Ovary (tissue), 3 donors: ENCODE measurements at regions not wholly inside any gene's neighbourhood (a gene's known extent, or its start where the extent isn't known, plus 50 kb on each side); places are given as distances from the start of the nearest gene placed in this dataset.
A peak's percentile ranks its signal among the peaks of the same experiment; 100 is the strongest.

Experiments
- CTCF ChIP-seq, 3 donors: fragments of 450-650 bp in 2 of 3; fragments of 200-600 bp in 1 of 3; IDR thresholded peaks; one replicate each; pipeline versions ENCODE4 v1.5.1 to v1.8.0; 2016 to 2022; ENCODE audit warnings: antibody characterized with exemption in 3 of 3, mild to moderate bottlenecking in 1 of 3
- POLR2A ChIP-seq: fragments of 450-650 bp; IDR thresholded peaks from one replicate; pipeline ENCODE4 v1.6.1; 2017; ENCODE audit warnings: antibody characterized with exemption, mild to moderate bottlenecking, moderate library complexity
- donor health status: DM: no; HTN: no; CAD: no.

- TF ChIP-seq CTCF (IDR thresholded peaks at IDR 0.05) (peak in 1 of 3 donors; percentile 13), POLR2A (no peak)
Observed at GRCh38 chrX:69060631-69061408, 104.4 kb downstream of the PJA1 start.
